HG02588 (cell line): ENCODE measurements at regions not wholly inside any gene's neighbourhood (a gene's known extent, or its start where the extent isn't known, plus 50 kb on each side); places are given as distances from the start of the nearest gene placed in this dataset.

Source experiments
- ATAC-seq: cut with Tn5 transposase; IDR thresholded peaks from one replicate; pipeline ENCODE4 v1.9.1; 2021; ENCODE audit warnings: mild to moderate bottlenecking, moderate library complexity; ENCODE audit not compliant: unreplicated experiment

DNA sequence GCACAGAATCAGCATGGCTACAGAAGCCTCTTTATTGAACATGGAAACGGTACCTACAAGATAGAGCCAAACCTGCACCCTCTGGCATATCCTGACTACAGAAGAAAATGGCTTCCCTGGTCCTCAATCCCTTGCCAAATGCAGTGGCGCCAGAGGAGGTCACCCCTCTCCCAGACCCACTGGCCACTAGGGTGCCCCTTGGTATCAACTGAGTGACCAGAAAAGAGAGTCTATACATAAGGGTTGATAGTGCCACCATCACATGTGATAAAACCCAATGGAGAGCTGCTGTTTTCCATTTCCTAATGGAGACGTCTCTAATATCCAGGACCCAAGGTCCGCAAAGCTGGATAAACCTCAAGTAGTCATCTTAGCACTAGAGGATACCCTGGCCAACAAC lies 52.7 kb upstream of the ALK start:
- no peak for ATAC-seq

- no peak for ATAC-seq
Measured at GRCh38 chr2:29977284-29977683, 55.9 kb upstream of the ALK start.

DNA sequence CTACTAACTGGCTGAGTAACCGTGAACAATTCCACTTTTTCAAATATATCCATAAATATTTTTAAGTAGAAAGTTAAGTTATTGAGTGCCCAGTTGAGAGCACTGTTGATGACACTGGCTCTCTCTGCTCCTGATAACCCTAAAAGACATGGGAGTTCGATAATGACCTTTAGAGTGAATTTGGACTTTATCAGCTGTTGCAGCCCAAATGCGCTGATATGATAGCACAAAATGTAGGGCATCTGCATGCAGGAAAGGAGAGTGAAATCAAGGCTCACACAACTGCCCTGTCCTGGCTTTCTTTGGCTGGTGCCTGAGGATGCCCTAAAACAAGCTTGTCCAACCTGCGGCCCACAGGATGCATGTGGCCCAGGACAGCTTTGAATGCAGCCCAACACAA lies 60.0 kb upstream of the ALK start:
- no peak for ATAC-seq

DNA sequence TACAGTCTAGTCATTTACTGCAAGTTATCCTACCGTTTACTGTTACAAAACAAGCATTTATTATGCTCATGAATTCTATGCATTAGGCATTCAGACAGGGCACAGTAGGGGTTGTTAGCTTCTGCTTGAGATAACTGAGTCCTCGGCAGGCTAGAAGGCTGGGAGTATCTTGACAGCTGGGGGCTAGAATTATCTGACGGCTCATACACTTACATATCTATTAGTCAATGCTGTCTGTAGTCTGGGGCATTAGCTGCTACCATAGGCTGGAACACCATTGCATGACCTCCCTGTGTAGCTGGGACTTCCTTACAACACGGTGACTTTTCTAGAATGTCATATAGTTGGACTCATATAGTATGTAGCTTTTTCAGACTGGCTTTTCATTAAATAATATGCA lies 61.9 kb upstream of the ALK start:
- no peak for ATAC-seq

DNA sequence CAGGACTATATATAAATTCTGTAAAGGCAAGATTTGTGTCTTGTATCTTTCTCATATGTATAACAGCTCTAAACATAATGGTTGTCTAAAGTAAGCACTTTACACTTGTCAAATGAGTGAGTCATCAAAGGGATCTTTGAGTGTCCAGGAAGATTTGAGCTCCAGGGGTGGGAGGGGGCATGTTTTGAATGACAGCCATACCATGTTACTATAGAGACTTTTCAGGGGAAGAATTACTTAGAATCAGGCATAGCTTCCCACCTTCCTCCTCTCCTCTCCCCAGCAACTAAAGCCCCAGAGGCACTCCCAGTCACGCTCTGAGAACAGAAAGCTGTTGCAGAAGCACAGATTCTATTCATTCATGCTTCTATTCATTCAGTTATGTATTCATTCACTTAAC lies 65.8 kb upstream of the ALK start:
- no peak for ATAC-seq

- no peak for ATAC-seq
Measured at GRCh38 chr2:29990129-29990528, 68.7 kb upstream of the ALK start.

GRCh38 chr2:29991086-29991485 lies 69.7 kb upstream of the ALK start:
- ATAC-seq: no peak

GRCh38 chr2:29995241-29995640 lies 73.9 kb upstream of the ALK start:
- no peak for ATAC-seq

DNA sequence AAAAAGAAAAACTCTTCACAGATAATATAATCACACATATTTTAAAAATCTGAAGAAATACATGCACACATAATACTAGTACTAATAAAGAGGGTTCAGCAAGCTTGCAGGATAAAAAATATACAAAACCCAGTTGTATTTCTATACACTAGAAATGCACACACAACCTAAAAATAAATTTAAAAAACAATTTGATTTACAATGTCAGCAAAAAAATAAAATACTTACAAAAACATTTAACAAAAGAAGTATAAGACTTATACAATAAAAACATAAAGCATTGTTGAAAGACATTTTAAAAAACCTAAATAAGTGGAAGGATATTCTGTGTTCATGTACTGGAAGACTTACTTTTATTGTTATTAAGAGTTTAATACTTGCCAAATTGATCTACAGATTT lies 81.7 kb upstream of the ALK start:
- ATAC-seq: no peak

DNA sequence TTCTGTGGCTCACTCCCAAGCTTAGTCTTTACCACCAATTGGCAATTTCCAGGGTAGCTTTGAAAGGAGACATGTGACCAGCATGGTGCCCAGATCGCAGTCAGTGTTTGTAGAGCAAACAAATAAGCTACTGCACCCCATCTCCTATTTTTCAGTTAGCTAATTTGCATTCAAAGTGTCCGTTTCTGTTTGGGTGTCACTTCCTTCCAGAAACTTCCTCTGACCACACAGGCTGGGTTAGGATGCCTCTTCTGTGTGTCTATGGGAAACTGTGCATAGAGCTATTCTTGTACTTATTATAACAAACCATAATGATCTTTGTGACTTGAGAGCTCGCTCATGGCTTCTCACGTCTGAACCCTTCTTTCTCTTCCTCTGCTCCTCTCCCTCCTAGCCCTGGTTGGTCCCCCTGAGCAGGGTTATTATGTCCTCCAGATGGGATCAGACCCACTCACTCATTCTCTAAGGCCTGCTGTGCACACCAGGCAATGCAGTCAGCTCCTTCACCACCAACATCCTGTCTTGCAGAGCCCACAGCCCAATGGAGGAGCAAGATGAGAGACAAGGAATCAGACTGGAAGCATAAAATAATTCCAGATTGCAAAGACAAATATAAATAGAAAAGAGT lies 101.2 kb upstream of the ALK start:
- peak; percentile 86 for ATAC-seq

DNA sequence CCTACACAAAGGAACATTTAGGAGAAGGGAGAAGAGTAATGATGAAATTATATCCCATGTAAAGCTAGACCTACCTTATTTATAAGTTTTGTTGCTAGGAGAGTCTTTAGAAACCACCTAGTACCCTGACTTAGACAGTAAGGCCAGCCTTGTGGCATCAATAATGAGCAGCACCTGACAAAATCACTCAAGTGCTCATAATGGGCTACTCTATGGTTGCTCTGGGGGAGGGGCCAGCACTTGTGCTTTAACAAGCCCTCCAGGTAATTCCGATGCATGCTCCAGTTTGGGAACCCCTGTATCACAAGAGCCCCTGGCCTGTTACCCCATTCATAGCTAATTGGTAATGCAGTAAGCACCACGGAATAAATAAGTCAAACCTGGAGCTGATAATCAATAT lies 102.9 kb upstream of the ALK start:
- ATAC-seq: no peak

DNA sequence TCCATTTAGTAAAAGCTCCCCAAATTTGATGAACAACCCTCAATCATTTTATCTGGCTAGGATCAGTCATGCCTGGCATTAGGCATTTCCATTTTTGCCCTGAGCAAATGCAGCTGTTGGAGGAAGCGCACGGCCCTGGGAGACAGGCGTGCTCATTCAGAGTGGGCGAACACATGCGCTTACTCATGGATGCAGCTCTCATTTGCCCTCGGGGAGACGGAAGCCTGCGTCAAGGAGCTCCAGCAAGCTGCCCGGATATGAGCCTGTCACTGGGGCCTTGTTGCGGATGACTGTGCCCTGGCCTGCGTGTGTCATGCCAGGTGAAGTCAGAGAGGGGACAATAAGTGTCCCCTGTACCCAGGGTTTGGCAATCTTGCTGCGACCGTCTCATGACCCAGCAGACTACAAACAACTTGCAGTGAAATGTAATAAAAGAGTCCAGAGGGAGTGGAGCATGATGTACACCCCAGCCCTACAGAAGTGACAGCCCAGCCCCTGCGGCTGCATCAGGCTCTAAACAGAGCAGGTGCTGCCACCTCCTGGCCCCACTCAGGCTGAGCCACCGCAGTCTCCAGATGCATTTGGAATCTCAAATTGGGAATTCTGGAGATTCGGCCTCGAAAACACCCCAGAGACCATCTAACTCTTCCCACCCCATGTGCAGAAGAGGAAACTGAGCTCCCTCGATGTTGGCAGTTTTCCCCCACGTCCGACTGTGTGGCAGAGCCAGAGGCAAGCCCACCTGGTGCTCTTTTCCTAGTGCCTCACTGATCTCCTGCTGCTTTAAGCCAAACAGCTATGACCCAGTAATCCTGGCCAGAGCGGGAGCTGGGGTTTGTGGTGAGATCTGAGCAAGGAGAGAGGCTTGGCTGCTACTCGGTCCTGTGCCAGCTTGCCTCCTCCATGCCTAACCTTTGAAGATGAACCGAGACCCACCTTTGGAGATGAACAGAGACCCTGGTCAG lies 105.0 kb upstream of the ALK start:
- no peak for ATAC-seq

DNA sequence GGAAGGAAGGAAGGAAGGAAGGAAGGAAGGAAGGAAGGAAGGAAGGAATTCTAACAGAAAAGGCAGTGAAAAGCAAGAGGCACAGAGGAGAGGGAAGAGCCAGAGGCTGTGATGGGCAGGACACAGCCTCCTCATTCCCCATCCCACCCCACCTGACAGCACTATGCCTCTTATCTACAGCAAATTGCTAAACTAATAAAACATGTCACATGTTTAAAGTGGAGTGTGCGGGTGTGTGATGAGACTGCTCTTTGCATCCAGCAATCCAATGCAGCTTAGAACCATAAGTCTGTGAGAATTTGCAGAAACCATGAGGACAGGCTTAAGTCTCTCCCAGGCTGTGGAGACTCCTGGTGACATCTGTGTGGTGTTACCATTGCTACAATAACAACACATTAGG lies 108.4 kb upstream of the ALK start:
- no peak for ATAC-seq

GRCh38 chr2:30030361-30030760 lies 109.0 kb upstream of the ALK start:
- no peak for ATAC-seq

- ATAC-seq: no peak
Measured at GRCh38 chr2:30031184-30031583, 109.8 kb upstream of the ALK start.

GRCh38 chr2:30034052-30034775 lies 112.6 kb upstream of the YPEL5 start:
- no peak for ATAC-seq

DNA sequence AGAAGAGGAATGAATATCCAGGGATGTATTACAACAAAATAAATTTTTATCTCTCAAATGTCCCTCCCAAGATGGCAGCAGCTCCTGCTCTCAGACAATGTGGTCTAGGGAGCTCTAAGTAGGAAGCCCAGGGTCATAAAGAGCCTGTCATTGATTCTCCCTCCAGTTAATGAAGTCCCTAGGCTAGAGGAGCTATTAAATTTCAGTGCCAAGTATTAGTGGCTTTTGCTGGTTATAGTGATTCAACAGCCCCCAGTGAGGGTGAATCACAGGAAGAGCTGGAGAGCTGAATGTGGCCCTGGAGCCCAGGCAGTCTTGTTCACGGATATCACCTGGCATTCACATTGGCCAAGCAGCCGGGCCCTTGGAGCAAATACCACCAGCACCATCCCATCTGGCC lies 109.8 kb upstream of the YPEL5 start:
- no peak for ATAC-seq

DNA sequence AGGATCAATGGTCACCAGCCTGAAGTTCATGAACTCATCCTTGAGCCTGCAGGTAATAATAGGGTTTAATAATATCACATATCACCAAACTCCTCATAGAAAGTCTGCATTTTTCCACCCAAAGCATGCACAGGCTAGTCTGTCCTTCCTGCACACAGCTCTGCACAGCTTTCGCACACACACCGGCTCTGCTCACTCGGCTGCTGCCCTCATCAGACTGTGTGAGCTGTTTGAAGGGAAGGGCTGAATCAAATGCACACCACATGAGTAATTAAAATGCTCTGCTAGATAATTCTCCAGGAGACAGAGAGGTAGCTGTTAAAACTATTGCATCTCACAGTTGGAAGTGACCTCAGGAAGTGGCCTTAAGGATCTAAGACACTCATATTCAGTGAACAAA lies 108.4 kb upstream of the YPEL5 start:
- ATAC-seq: no peak

DNA sequence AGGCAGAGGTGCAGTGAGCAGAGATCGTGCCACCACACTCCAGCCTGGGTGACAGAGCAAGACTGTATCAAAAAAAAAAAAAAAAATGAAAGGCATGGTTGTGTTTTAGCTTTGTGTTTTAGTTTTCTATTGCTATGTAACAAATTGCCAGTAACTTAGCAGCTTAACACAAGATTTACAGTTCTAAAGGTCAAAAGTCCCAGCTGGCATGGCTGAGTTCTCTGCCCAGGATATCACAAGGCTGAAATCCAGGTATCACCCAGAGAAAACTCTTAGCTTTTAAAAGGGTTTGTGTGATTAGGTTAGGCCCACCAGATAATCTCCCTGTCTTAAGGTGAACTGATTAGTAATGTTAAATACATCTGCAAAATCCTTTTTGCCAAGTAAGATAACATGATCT lies 107.7 kb upstream of the YPEL5 start:
- ATAC-seq: no peak

DNA sequence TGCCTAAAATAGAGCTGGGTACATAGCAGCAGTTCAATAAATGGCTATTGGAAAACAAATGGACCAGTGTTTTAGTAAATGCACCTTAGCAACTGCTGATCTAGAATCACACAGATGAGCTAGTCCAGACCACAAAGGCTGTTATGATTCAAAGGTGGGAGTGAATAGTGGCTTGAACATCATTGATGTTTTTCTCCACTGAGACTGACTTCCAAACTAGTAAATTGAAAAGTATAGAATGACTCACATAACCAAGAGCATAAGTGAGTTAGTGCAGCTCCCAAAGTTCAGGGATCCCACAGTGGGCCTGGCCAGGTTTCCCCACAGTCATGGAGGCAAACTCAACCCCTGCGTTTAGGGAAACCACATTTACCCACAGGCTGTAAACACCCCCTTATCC lies 106.7 kb upstream of the YPEL5 start:
- ATAC-seq: no peak

DNA sequence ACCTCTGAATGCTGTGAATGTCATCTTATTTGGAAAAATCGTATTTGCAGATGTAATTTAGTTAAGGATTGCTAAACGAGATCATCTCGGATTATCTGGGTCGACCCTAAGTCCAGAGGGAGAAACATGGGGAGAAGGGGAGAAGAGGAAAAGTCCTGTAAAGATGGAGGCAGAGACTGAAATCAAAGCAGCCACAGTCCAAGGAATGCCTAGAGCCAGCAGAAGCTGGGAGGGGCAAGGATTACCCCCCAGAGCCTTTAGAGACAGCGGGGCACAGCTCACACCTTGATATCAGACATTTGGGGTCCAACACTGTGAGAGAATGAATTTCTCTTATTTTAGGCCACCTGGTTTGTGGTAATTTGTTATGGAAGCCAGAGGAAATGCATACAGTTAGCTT lies 104.9 kb upstream of the YPEL5 start:
- no peak for ATAC-seq

- ATAC-seq: no peak
Measured at GRCh38 chr2:30046396-30046795, 100.4 kb upstream of the YPEL5 start.
